IMR-90 (cell line): ENCODE measurements at regions not wholly inside any gene's neighbourhood (a gene's known extent, or its start where the extent isn't known, plus 50 kb on each side); places are given as distances from the start of the nearest gene placed in this dataset.

Source experiments
- ATAC-seq: fragments of 200-7000 bp; cut with Tn5 transposase; 2 replicates; pipeline ENCODE4 v1.9.1; 2020; ENCODE audit warnings: low read depth, mild to moderate bottlenecking, moderate library complexity
- BruUV-seq: library from RNA; stranded (reverse); fragments of 400-500 nt; replicated peaks from 2 replicates; lab custom pipeline; 2021; lab: Mats Ljungman, UMichigan
- CTCF ChIA-PET: fragments of 300-600 bp; formaldehyde crosslinking; extraction: SDS; loops from one replicate; lab custom pipeline; 2021; ENCODE audit warnings: antibody characterized with exemption; lab: Yijun Ruan, JAX
- POLR2A ChIA-PET: fragments of 300-600 bp; sonication (Branson Sonifier 250); formaldehyde crosslinking; loops from one replicate; lab custom pipeline; 2022; ENCODE audit warnings: antibody characterized with exemption; ENCODE audit not compliant: unreplicated experiment; lab: Charles Lee
- DNase-seq: peaks from one replicate; pipeline ENCODE4 v3.0.0; 2013
- H2AFZ ChIP-seq: replicated peaks from 2 replicates; pipeline ENCODE3; 2013; ENCODE audit warnings: low read length, mild to moderate bottlenecking; ENCODE audit not compliant: poor library complexity
- H2AK5ac ChIP-seq: 2 replicates; pipeline ENCODE4 v1.6.1; 2013; ENCODE audit warnings: low read depth, low read length, inconsistent platforms
- H2AK9ac ChIP-seq: replicated peaks from 2 replicates; pipeline ENCODE3; 2013; ENCODE audit warnings: mild to moderate bottlenecking, low read depth, low read length, moderate library complexity; ENCODE audit not compliant: poor library complexity
- H2BK120ac ChIP-seq: 2 replicates; pipeline ENCODE4 v1.6.1; 2013; ENCODE audit warnings: low read depth, low read length, inconsistent platforms
- H2BK15ac ChIP-seq: 3 replicates; pipeline ENCODE4 v1.6.1; 2013; ENCODE audit warnings: low read depth, low read length, inconsistent platforms
- H2BK20ac ChIP-seq: 2 replicates; pipeline ENCODE4 v1.6.1; 2013; ENCODE audit warnings: low read depth, mild to moderate bottlenecking, inconsistent platforms, low read length, moderate library complexity
- H2BK5ac ChIP-seq: 2 replicates; pipeline ENCODE4 v1.6.1; 2013; ENCODE audit warnings: mild to moderate bottlenecking, low read depth, low read length, inconsistent platforms; ENCODE audit not compliant: poor library complexity, severe bottlenecking
- H3K14ac ChIP-seq: replicated peaks from 2 replicates; pipeline ENCODE4 v1.6.1; 2013; ENCODE audit warnings: low read depth, low read length, inconsistent platforms
- H3K18ac ChIP-seq: 2 replicates; pipeline ENCODE4 v1.6.1; 2013; ENCODE audit warnings: low read depth, low read length, control low read depth
- H3K23ac ChIP-seq: 2 replicates; pipeline ENCODE4 v1.6.1; 2013; ENCODE audit warnings: low read depth, low read length, inconsistent platforms
- H3K27ac ChIP-seq: 2 replicates; pipeline ENCODE4 v1.5.1; 2013; ENCODE audit warnings: mild to moderate bottlenecking, control low read depth, low read length; ENCODE audit not compliant: insufficient read depth
- H3K27me3 ChIP-seq: 2 replicates; pipeline ENCODE4 v1.6.1; 2013; ENCODE audit warnings: low read length; ENCODE audit not compliant: control insufficient read depth, insufficient read depth
- H3K36me3 ChIP-seq: 2 replicates; pipeline ENCODE4 v1.6.1; 2013; ENCODE audit warnings: low read length, mixed read lengths; ENCODE audit not compliant: control insufficient read depth, insufficient read depth
- H3K4ac ChIP-seq: 2 replicates; pipeline ENCODE4 v1.6.1; 2013; ENCODE audit warnings: low read depth, low read length, inconsistent platforms
- H3K4me1 ChIP-seq: 2 replicates; pipeline ENCODE4 v1.6.1; 2013; ENCODE audit warnings: low read length, mixed read lengths; ENCODE audit not compliant: control insufficient read depth, insufficient read depth
- H3K4me2 ChIP-seq: 2 replicates; pipeline ENCODE4 v1.6.1; 2013; ENCODE audit warnings: low read depth, mild to moderate bottlenecking, control low read depth, low read length, moderate library complexity
- H3K4me3 ChIP-seq: 2 replicates; pipeline ENCODE4 v1.5.1; 2013; ENCODE audit warnings: low read depth, mild to moderate bottlenecking, control low read depth, low read length, moderate library complexity; ENCODE audit not compliant: insufficient read depth
- H3K56ac ChIP-seq: 2 replicates; pipeline ENCODE4 v1.6.1; 2013; ENCODE audit warnings: low read length, inconsistent platforms; ENCODE audit not compliant: insufficient read depth; ENCODE audit errors: extremely low read depth
- H3K79me1 ChIP-seq, 2 experiments: 2 replicates each; pipeline ENCODE4 v1.6.1; 2013; ENCODE audit warnings: low read length in 2 of 2, inconsistent platforms in 1 of 2, low read depth in 1 of 2
- H3K9ac ChIP-seq: 2 replicates; pipeline ENCODE4 v1.6.1; 2013; ENCODE audit warnings: low read depth, low read length, control low read depth
- H3K9me1 ChIP-seq: 2 replicates; pipeline ENCODE4 v1.6.1; 2013; ENCODE audit warnings: low read length, inconsistent platforms; ENCODE audit not compliant: insufficient read depth
- H3K9me3 ChIP-seq: 2 replicates; pipeline ENCODE4 v1.6.1; 2013; ENCODE audit warnings: low read length; ENCODE audit not compliant: control insufficient read depth, insufficient read depth
- H4K20me1 ChIP-seq: 2 replicates; pipeline ENCODE4 v1.6.1; 2013; ENCODE audit warnings: low read length, inconsistent platforms; ENCODE audit not compliant: insufficient read depth
- H4K5ac ChIP-seq: 2 replicates; pipeline ENCODE4 v1.6.1; 2013; ENCODE audit warnings: mild to moderate bottlenecking, low read depth, low read length, control low read depth
- H4K8ac ChIP-seq, 2 experiments: 2 replicates each; pipeline ENCODE4 v1.6.1; 2013; ENCODE audit warnings: low read depth in 2 of 2, low read length in 2 of 2, control low read depth in 1 of 2, inconsistent platforms in 1 of 2
- H4K91ac ChIP-seq: 2 replicates; pipeline ENCODE4 v1.6.1; 2013; ENCODE audit warnings: low read depth, low read length, inconsistent platforms; ENCODE audit not compliant: insufficient read depth
- FOS ChIP-seq: fragments of 150-350 bp; IDR thresholded peaks from 2 replicates; pipeline ENCODE4 v1.6.1; 2016; ENCODE audit warnings: low read depth, low read length
- MAFK ChIP-seq: IDR thresholded peaks from 2 replicates; pipeline ENCODE4 v1.6.1; 2012; ENCODE audit warnings: low read depth, low read length, improper control_type of control experiment
- MAZ ChIP-seq: IDR thresholded peaks from 2 replicates; pipeline ENCODE4 v1.6.1; 2012; ENCODE audit warnings: low read depth, mild to moderate bottlenecking, low read length, improper control_type of control experiment, moderate library complexity, borderline replicate concordance
- MXI1 ChIP-seq: IDR thresholded peaks from 2 replicates; pipeline ENCODE4 v1.6.1; 2012; ENCODE audit warnings: low read depth, mild to moderate bottlenecking, low read length, moderate library complexity, borderline replicate concordance
- WGBS, 2 experiments: methylation state at CpG; one replicate each; pipeline versions ENCODE4 v1.1.5 to v1.1.7; 2013; ENCODE audit warnings: missing lambda C conversion rate in 2 of 2; ENCODE audit not compliant: insufficient read length in 1 of 2; ENCODE audit errors: extremely low coverage in 2 of 2; 5-methylcytosine and 5-hydroxymethylcytosine counted together
- dilution Hi-C: fragments of 300-500 bp; cut with HindIII; formaldehyde crosslinking; loops from one replicate; pipeline ENCODE4 v1.14.3; 2018; ENCODE audit warnings: low sequenced_read_pairs; ENCODE audit not compliant: unreplicated experiment
- in situ Hi-C: fragments of 300-500 bp; cut with MboI; formaldehyde crosslinking; loops from 3 replicates; pipeline ENCODE4 v1.14.3; 2019; ENCODE audit warnings: low sequenced_read_pairs, inconsistent platforms, mixed read lengths
- intact Hi-C: fragments of 100-400 bp; cut with micrococcal nuclease; formaldehyde crosslinking; loops from 2 replicates; pipeline ENCODE4 v1.10.0; 2022
- TF ChIP-seq, protein P1 (sequence below): fragments of 150-350 bp; IDR thresholded peaks from 2 replicates; pipeline ENCODE4 v1.6.1; 2017; ENCODE audit warnings: mild to moderate bottlenecking, antibody characterized with exemption, low read length, low read depth
- TF ChIP-seq, protein P2 (sequence below): conservative IDR thresholded peaks from 2 replicates; pipeline ENCODE4 v1.5.1; 2012; ENCODE audit warnings: mild to moderate bottlenecking, low read depth, low read length, improper control_type of control experiment

DNA sequence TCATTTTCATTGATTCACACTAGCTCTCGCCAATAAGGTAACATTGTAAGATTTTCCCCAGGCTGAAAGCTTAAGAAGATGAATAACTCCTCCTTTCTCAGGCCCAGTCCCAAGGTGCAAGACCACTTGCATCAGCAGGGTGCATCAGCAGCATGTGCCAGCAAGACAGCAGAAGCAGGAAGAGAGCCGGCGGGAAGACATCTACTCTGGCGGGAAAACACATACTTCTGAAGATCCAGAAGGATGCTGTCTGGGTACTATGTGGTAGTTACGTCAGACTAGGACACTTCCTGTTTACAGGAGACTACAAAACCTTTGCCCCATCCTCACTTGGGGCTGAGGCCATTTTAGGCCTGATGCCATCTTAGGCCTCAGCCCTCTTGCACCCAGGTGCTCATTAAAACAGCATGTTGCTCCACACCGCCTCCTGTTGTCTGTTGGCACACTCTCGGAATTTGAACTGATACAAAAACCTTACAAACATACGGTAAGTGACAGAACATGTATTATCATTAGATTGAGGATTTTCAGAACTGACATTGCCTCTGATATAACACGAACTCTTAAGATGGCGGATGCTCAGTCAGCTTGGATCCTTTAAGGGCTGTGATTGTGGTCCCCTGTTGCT lies 886.5 kb upstream of the EPHA5 start:
- POLR2A ChIA-PET: no interaction called here
- Histone ChIP-seq H4K8ac (peak overlapping the region in 1 of 2 experiments; percentile 47; a peak in 2 of 4 replicates), H3K36me3 (no peaks in the 10 kb centered on the region), H2BK5ac (no peak overlapping the region), H3K4me1 (no peaks in the 10 kb centered on the region), H2BK20ac (peak overlapping the region; percentile 70), H4K91ac (peak overlapping the region; percentile 63), H3K4me2 (no peak overlapping the region), H4K20me1 (no peaks in the 10 kb centered on the region), H3K4me3 (no peak overlapping the region), H2AK9ac (no peak overlapping the region), H3K14ac (peak overlapping the region; percentile 15; the same call in 1 of the 2 replicates), H2BK15ac (peak overlapping the region; percentile 60; the same call in 2 of the 3 replicates), H3K9me1 (no peaks in the 10 kb centered on the region), H3K79me1 (no peaks in the 10 kb centered on the region), H3K18ac (no peak overlapping the region), H2BK120ac (peak overlapping the region; percentile 83), H3K9me3 (no peaks in the 10 kb centered on the region; the same call in none of the 2 replicates), H2AK5ac (no peak overlapping the region; the same call in 1 of the 2 replicates), H2AFZ (no peak overlapping the region), H3K23ac (no peak overlapping the region), H3K27ac (no peak overlapping the region), H4K5ac (no peak overlapping the region; the same call in 1 of the 2 replicates), H3K56ac (no peak overlapping the region), H3K4ac (peak overlapping the region; percentile 72), H3K9ac (no peak overlapping the region), H3K27me3 (no peaks in the 10 kb centered on the region)
- DNase-seq: no peak
- TF ChIP-seq MAFK: no peak
- TF ChIP-seq, protein P1, sequence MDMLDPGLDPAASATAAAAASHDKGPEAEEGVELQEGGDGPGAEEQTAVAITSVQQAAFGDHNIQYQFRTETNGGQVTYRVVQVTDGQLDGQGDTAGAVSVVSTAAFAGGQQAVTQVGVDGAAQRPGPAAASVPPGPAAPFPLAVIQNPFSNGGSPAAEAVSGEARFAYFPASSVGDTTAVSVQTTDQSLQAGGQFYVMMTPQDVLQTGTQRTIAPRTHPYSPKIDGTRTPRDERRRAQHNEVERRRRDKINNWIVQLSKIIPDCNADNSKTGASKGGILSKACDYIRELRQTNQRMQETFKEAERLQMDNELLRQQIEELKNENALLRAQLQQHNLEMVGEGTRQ: no peak
- TF ChIP-seq MAZ: no peak
- TF ChIP-seq, protein P2, sequence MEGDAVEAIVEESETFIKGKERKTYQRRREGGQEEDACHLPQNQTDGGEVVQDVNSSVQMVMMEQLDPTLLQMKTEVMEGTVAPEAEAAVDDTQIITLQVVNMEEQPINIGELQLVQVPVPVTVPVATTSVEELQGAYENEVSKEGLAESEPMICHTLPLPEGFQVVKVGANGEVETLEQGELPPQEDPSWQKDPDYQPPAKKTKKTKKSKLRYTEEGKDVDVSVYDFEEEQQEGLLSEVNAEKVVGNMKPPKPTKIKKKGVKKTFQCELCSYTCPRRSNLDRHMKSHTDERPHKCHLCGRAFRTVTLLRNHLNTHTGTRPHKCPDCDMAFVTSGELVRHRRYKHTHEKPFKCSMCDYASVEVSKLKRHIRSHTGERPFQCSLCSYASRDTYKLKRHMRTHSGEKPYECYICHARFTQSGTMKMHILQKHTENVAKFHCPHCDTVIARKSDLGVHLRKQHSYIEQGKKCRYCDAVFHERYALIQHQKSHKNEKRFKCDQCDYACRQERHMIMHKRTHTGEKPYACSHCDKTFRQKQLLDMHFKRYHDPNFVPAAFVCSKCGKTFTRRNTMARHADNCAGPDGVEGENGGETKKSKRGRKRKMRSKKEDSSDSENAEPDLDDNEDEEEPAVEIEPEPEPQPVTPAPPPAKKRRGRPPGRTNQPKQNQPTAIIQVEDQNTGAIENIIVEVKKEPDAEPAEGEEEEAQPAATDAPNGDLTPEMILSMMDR: no peak
- TF ChIP-seq FOS: no peak
- TF ChIP-seq MXI1: no peak
- intact Hi-C loops (no loop called here), dilution Hi-C loops (no loop called here), in situ Hi-C loops (no loop called here)
- 60% methylated on average over 1 of the region's 10 CpGs; no CpG with 5 or more reads in 1 of the 2 experiments for WGBS, 2 experiments
- no peak for ATAC-seq
- CTCF ChIA-PET: no interaction called here
- BruUV-seq: no TSS peak
